WI38 (cell line): ENCODE measurements at regions not wholly inside any gene's neighbourhood (a gene's known extent, or its start where the extent isn't known, plus 50 kb on each side); places are given as distances from the start of the nearest gene placed in this dataset.

Source experiments
- H3K4me3 ChIP-seq: 2 replicates; pipeline ENCODE4 v1.5.1; 2011; ENCODE audit warnings: low read depth, mild to moderate bottlenecking, control low read depth, low read length
- CTCF ChIP-seq: IDR thresholded peaks from 2 replicates; pipeline ENCODE4 v1.5.1; 2012; ENCODE audit warnings: low read depth, mild to moderate bottlenecking, control low read depth, low read length

DNA sequence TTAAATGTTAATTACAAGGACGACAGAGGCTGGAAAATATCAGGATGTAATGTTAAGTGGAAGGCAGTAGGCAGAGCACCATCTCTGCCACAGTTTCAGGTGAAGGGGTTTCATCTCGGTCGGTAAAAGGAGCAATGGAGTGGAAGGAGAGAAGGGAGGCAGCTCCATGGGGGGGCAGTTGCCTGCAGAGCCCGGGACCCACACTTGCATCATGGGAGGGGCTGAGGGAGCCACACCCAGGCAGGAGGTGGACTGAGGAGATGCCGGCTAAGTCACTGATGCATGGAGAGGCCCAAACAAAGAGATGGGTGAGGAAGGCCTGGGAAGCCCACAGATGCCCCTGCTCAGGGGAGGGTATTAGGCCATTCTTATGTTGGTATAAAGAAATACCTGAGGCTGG lies 1470.9 kb downstream of the BRD1 start:
- no peak overlapping the region for H3K4me3 ChIP-seq
- TF ChIP-seq CTCF, result no peak

DNA sequence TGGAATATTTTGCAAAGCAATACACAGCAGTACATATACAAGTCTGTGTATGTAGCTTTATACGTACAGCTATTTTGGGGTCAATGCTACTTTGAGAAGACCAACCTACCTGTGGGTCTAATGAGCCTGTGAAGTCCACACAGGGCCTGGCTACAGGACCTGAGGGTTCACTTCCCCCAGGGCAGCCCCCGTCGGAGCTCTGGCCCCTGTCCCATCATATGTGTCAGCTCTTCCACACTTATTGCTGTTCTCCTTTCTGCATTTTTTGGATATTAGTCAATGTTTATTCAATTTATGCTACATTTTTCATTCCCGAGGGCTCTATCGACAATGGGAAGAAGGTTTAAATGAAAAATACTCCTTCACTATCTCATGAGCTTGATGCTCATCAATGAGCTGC lies 1473.6 kb downstream of the BRD1 start:
- H3K4me3 ChIP-seq, result no peak overlapping the region
- no peak for TF ChIP-seq CTCF

DNA sequence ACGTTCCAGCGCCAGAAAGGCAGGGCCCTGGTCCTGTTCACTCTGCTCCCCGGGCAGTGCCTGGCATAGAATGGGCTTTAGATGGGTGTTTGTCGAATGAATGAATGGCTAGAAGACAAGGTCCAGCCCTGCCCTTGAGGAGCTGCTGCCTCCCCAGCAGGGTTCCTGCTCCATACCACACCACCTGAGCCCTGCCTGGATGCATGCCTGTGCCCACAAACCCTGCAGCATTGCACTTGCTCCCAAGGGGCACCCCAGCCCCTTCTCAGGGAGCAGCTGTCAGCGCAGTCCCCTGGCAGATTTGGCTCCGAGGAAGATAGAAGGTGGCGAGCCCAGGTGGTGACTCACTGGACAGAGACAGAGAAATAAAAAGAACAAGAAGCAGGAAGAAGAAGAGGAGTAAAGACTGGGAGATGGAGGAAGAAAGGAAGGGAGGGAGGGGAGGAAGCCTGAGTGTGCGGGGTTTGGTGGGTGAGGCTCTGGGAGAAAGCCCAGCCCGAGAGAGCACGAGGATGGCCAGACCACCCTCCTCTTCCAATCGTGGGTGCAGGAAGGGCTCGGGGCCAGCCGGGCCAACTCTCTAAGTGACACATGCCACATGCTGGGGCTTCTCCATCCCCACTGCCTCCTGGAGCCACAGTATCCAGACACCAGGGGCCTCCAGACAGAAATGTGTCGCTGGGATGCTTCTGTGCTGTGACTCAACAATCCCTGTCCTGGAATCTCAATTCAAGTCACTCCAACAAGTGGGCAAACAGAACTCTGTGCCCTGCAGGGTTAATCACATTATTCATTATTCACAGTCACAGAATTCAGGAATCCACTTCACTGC lies 1474.3 kb downstream of the BRD1 start:
- TF ChIP-seq CTCF, result no peak
- H3K4me3 ChIP-seq, result no peak overlapping the region

GRCh38 chr22:48352086-48352911 lies 1475.4 kb downstream of the BRD1 start:
- H3K4me3 ChIP-seq, result no peak overlapping the region

DNA sequence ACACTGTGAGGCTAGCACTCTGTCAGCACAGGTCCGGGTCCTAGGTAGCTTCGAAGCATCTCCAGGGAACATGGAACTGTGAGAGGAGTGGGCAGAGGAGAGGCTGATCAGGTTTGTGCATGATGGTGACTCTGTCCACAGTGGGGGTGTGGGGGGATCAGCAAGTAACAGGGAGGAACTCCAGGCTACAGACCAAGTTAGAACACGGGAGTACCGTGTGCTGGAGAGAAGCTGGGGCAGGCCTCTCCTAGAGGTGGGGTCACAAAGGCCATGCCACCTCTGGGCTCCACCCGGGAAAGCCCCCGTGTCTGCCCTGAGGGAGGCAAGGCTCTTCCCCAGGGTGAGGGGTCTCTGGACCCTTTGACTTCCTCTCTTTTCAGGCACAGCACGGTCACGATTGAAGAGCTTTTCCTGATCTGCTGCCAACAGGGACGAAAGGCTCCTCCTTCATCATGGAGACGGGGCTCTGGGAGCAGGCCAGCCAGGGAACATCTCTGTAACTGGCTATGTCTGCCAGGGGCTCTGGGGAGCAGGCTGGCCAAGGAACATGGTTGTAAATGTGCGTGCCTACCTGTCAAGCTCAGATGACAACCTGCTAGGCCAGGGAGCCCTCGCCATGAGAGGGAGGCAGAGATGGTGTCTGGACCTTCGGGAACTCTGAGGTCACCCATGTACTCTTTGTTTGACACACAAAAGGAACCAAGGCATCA lies 1476.1 kb downstream of the BRD1 start:
- H3K4me3 ChIP-seq, result no peak overlapping the region
- TF ChIP-seq CTCF, result no peak

More at GRCh38 chr22:48352086-48352911, 1475.4 kb downstream of the BRD1 start:
- no peak for TF ChIP-seq CTCF

DNA sequence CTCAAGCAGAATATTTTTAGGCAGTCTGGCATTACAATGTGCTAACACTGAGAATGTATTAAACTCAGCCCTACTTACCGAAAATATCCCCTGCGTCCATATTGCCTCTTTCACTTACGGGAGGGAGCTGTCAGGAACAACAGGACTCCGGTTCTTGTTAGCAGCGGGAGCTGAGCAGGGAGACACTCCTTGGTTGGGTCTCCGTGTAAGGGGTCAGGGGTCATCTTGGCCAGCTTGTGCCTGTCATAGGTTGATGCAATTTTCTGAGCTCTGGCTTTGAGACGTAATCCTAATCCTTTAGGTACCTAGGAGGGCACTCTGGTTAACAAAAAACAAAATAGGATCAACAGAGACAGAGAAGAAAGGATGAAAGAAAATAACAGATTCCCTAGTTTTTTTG lies 1477.2 kb downstream of the BRD1 start:
- no peak for TF ChIP-seq CTCF
- H3K4me3 ChIP-seq, result no peak overlapping the region
